ENCODE measurements at regions not wholly inside any gene's neighbourhood (a gene's known extent, or its start where the extent isn't known, plus 50 kb on each side); places are given as distances from the start of the nearest gene placed in this dataset.
A peak's percentile ranks its signal among the peaks of the same experiment; 100 is the strongest.

GRCh38 chr3:194265996-194266964, 84.8 kb downstream of the CPN2 start:
- no peak for DNase-seq (ENCODE audit: low spot score)

DNA sequence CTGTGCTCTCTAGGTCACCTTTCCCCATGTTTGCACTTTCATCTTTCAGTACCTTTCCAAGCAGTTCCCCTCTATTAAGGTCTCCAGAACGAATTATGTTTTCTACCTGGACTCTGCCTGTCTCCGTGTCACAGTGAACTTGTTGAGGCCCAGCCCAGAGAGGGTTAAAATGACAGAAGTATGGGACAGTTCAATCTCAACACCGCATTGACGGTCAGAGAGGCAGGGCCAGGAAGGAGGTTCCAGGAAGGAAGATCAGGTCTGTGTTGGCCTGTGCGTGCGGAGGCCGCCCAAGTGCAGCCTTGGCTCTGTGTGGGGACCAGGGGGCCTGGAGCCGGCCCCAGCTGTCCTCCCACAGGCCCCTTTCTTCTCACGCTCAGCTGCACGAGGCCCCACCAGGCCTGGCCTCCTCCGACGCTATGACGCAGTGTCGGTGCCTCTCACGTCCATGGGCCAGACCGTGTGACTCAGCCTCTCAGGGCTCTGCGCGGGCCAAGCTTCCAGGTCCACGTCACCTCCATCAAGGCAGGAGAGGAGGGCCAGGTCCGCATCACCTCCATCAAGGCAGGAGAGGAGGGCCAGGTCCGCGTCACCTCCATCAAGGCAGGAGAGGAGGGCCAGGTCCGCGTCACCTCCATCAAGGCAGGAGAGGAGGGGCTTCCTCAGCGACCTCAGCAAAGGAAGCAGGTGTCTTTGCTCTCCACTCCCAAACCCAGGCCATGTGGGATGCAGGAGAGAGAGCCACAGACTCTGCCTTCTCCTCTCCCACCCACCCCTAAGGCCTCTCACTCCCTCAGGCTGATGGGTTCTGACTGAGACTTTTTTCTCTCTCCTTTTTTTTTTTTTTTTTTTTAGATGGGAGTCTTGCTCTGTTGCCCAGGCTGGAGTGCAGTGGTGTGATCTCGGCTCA, 83.1 kb downstream of the CPN2 start:
- DNase-seq (ENCODE audit: low spot score) = no peak

GRCh38 chr3:194268654-194269512, 82.2 kb downstream of the CPN2 start:
- peak; percentile 50 for DNase-seq (ENCODE audit: low spot score)

- peak; percentile 87 for DNase-seq (ENCODE audit: low spot score)
Observed at GRCh38 chr3:194269610-194270145, 81.5 kb downstream of the CPN2 start.

GRCh38 chr3:194270627-194271459, 80.3 kb downstream of the CPN2 start:
- DNase-seq (ENCODE audit: low spot score) = peak; percentile 82

- DNase-seq (ENCODE audit: low spot score) = no peak
Observed at GRCh38 chr3:194271460-194272035, 79.6 kb downstream of the CPN2 start.

GRCh38 chr3:194272221-194272620, 78.9 kb downstream of the CPN2 start:
- no peak for DNase-seq (ENCODE audit: low spot score)

GRCh38 chr3:194272861-194273742, 78.0 kb downstream of the CPN2 start:
- DNase-seq (ENCODE audit: low spot score) = no peak

DNA sequence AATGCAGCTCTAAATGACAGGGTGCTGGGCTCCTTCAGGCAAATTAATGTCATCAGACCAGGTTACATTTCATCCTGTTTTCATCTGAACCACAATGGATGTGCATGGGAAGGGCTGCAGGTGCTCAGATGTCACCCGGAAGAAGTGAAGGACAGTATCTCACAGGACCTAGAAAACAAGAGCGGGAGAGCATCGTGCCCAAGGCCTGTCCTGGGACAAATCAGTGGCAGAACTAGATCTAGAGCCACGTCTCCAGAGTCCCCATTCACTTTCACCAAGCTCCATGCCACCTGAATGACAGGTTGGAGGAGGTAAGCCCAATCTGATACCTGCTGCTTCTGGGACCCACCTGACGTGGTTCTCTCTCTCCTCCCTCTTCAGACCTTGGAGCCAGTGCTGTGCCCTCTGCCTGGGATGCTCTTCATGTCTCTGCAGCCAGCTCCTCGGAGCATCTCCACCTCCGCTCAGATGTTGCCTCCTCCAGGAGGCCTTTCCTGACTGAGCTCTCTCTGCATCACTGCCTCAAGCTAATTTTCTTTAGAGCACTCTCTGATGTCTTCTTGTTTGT, 77.3 kb downstream of the CPN2 start:
- no peak for DNase-seq (ENCODE audit: low spot score)

- peak; percentile 64 for DNase-seq (ENCODE audit: low spot score)
Observed at GRCh38 chr3:194274424-194275085, 76.6 kb downstream of the CPN2 start.

DNA sequence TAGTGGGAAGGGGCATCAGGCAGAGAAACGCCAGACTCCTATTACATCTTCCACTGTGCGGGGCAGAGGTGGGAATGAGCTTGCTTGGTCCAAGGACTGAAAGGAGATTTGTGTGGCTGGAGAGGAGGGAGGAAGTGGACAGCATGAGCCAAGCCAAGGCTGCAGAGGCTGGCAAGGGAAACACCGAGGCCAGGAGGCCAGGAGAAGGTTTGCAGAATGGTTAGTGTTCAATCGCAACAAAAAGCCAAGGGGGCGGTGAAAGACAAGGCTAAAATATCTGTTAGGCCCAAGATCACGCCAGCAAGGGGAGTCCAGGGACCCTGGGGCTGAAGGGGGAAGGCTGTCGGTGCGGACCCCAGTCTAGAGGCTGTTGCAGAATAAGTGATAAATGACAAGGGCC, 75.8 kb downstream of the CPN2 start:
- peak; percentile 22 for DNase-seq (ENCODE audit: low spot score)

- no peak for DNase-seq (ENCODE audit: low spot score)
Observed at GRCh38 chr3:194275721-194276120, 75.4 kb downstream of the CPN2 start.

GRCh38 chr3:194276768-194277103, 74.4 kb downstream of the CPN2 start:
- DNase-seq (ENCODE audit: low spot score) = no peak

GRCh38 chr3:194277104-194277785, 73.9 kb downstream of the CPN2 start:
- DNase-seq (ENCODE audit: low spot score) = peak; percentile 18

DNA sequence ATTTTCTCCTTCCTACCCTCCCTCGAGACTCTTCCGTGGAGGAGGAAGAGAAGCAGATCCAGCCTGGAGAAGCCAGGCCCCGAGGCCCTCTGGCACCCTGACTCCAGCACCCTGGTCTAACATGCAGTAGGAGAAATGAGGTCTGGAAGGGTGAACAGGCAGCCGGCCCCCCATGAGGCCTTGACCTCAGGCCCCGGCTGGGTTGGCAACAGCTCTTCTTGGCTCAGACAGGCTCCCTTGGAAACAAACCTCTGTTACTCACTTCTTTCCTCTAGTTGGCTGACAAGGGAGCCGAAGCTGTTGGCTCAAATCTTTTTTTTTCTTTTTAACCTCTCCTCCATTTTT, 73.4 kb downstream of the CPN2 start:
- DNase-seq (ENCODE audit: low spot score) = no peak

DNA sequence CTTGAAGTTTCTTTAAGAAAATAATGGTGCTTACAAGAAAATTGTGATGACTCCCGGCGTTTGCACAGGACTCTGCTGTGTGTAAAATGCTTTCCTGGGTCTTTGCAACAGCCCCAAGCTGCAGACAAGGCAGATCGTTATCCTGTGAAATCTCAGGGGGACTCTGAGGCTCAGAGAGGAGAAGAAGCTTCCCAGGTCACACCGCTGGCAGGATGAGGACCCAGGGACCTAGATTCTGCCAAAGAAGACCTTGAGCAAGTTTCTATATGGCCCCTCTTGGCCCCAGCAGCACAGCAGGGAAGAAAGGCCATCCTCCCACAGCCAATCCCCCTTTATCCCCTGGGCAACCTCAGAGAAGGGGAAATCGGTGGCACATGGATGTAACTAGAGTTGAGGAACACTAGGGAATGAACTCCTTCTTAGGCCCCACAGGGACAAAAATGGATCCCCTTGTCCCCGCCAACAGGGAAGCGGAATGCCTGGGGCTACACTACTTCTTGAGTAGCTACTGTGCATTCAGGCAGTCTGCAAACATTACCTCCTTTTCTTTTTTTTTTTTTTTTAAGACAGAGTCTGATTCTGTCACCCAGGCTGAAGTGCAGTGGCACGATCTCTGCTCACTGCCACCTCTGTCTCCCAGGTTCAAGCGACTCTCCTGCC, 72.8 kb downstream of the CPN2 start:
- no peak for DNase-seq (ENCODE audit: low spot score)

GRCh38 chr3:194279101-194279500, 72.0 kb downstream of the CPN2 start:
- DNase-seq (ENCODE audit: low spot score) = no peak

Data from SW480 (cell line).